Skeletal muscle tissue (tissue), 3 donors: ENCODE measurements at regions not wholly inside any gene's neighbourhood (a gene's known extent, or its start where the extent isn't known, plus 50 kb on each side); places are given as distances from the start of the nearest gene placed in this dataset.

Source experiments
- H3K27ac ChIP-seq: one replicate; pipeline ENCODE4 v1.7.0; 2013; ENCODE audit warnings: mild to moderate bottlenecking, low read depth, low read length, inconsistent platforms
- H3K27me3 ChIP-seq, 3 donors: one replicate each; pipeline ENCODE4 v1.7.0; 2013; ENCODE audit warnings: low read length in 3 of 3; ENCODE audit not compliant: control insufficient read depth in 3 of 3, insufficient read depth in 3 of 3
- H3K36me3 ChIP-seq, 3 donors: one replicate each; pipeline ENCODE4 v1.7.0; 2013; ENCODE audit warnings: low read length in 3 of 3; ENCODE audit not compliant: control insufficient read depth in 3 of 3, insufficient read depth in 3 of 3
- H3K4me1 ChIP-seq, 3 donors: one replicate each; pipeline ENCODE4 v1.7.0; 2013; ENCODE audit warnings: low read length in 3 of 3, mild to moderate bottlenecking in 3 of 3; ENCODE audit not compliant: control insufficient read depth in 3 of 3, insufficient read depth in 3 of 3
- H3K4me3 ChIP-seq, 3 donors: one replicate each; pipeline ENCODE4 v1.7.0; 2013; ENCODE audit warnings: low read length in 3 of 3
- H3K9ac ChIP-seq, 3 donors: one replicate each; pipeline ENCODE4 v1.7.0; 2013; ENCODE audit warnings: low read length in 3 of 3, mild to moderate bottlenecking in 3 of 3, moderate library complexity in 2 of 3, low read depth in 1 of 3
- H3K9me3 ChIP-seq, 3 donors: one replicate each; pipeline ENCODE4 v1.7.0; 2013; ENCODE audit warnings: low read length in 3 of 3; ENCODE audit not compliant: control insufficient read depth in 3 of 3
- donor health status: Osteomylitis.

DNA sequence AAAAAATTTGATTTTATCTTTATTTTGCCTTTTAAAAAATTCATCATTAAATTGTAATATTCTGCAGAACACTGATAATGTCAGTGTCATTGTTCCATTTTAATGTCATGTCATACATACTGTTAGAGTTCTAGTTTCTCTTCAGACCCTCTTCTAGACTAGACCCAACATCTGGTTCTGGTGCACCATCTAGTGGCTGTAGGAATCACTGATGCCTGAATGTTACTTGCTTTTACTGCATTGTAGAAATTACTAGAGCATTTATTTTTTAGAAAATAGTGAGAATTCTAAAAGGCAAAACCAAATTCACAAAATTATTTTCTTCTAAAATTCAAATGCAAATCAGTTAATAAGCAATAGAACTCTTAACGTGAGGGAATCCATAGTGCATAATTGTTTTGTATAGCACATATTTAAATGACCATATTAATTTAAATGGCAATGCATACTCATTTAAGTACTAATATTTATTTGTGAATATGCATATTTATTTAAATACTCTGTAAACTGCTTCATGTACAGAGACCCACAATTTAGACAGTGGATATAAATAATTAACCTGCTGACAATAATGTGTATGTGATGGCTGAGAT is 425.7 kb downstream of the KLF12 start:
- Histone ChIP-seq H3K36me3 (peaks cover 0 to 4% (median 3%) of the 10 kb centered on the region in 3 donors), H3K4me1 (no peaks in the 10 kb centered on the region), H3K9ac (no peak overlapping the region), H3K27me3 (no peaks in the 10 kb centered on the region), H3K4me3 (no peak overlapping the region), H3K27ac (no peak overlapping the region), H3K9me3 (no peaks in the 10 kb centered on the region)

DNA sequence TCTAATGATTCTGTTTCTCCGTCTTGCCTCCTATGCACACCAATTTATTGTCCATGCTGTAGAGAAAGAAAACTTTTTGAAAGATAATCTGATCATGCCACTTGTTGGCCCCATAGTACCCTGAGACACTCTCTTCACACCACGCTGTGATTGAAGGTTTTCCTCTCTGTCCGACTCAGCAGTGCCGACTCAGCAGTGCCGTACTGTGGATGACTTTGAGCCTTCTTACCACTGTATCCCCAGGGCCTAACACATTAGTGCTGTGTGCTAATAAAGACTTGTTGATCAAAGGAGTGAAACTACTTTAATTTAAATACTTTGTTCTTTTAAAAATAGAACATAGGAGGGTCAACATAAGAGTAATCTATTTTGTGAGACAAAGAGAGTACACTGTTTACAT is 429.6 kb downstream of the KLF12 start:
- Histone ChIP-seq H3K36me3 (no peaks in the 10 kb centered on the region), H3K27me3 (no peaks in the 10 kb centered on the region), H3K9me3 (no peaks in the 10 kb centered on the region), H3K27ac (no peak overlapping the region), H3K4me3 (no peak overlapping the region), H3K4me1 (no peaks in the 10 kb centered on the region), H3K9ac (no peak overlapping the region)

DNA sequence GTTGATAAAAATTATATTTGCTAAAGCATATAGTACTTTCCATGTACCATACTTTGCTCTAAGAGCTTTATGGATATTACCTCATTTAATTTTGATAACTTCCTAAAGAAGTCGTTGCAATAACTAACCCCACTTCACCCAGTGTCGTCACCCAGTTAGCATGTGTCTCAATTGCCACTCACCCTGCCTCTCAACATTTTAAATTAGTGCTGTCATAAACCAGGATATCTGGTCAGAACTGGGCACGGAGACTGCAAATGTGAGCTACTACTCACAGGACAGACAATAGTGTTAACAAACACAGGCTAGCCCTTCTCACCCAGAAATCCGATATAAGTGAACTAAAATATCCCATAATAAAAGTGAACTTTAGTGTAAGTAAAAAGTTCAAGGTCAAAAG is 430.6 kb downstream of the KLF12 start:
- no peaks in the 10 kb centered on the region for H3K27me3 ChIP-seq
- H3K27ac ChIP-seq: no peak overlapping the region
- no peak overlapping the region for H3K4me3 ChIP-seq
- no peak overlapping the region for H3K9ac ChIP-seq
- no peaks in the 10 kb centered on the region for H3K4me1 ChIP-seq
- H3K9me3 ChIP-seq: no peaks in the 10 kb centered on the region
- H3K36me3 ChIP-seq: no peaks in the 10 kb centered on the region

DNA sequence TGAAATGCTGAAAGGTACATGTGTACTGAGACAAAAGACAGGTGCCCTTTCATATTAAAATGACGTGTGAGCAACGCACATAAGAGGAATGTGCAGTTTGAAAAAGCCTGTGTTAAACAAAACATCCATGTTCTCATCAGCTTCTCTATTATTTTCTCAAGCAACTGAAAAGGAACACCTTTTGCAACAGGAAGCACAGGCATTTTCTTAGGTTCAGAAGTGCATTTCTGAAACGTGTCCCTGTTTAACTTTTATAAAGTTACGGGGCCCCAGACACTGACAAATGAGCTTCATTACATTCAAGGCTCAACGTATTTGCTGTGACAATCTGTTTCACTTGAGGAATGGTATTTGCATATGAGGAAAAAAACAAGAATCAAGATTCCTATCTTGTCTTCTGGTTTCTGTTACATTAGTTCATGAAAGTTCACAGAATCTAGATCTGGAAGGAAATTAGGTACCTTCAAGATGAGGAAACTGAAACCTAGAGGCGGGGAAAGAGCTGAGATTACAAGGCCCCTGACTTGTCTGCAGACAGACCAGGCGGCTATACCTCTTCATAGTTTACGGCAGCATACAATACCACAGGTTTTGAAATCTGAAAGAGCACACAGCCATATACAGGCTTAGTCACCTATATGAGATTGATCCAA is 431.7 kb downstream of the KLF12 start:
- Histone ChIP-seq H3K9me3 (no peaks in the 10 kb centered on the region), H3K4me3 (no peak overlapping the region), H3K27ac (no peak overlapping the region), H3K9ac (no peak overlapping the region), H3K4me1 (no peaks in the 10 kb centered on the region), H3K27me3 (no peaks in the 10 kb centered on the region), H3K36me3 (no peaks in the 10 kb centered on the region)

DNA sequence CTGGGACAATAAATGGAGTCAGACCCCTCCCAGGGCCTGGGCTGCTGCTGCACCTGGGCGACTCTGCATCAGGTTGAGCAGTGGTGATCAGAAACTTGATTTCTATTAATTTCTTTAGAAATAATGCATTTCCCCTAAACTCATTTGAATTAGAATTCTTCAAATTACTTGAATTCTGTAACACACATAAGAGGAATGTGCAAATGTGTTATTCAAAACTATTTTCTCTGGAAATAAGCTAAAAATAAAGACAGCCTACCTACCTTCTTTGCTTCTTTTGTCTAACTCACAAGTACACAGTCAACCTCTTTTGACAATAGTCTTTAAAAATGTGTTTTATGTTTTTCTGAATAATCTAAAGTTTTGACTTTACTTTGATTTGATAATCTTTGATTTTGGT is 433.0 kb downstream of the KLF12 start:
- Histone ChIP-seq H3K4me1 (no peaks in the 10 kb centered on the region), H3K36me3 (no peaks in the 10 kb centered on the region), H3K27ac (no peak overlapping the region), H3K9ac (no peak overlapping the region), H3K27me3 (no peaks in the 10 kb centered on the region), H3K9me3 (no peaks in the 10 kb centered on the region), H3K4me3 (no peak overlapping the region)

DNA sequence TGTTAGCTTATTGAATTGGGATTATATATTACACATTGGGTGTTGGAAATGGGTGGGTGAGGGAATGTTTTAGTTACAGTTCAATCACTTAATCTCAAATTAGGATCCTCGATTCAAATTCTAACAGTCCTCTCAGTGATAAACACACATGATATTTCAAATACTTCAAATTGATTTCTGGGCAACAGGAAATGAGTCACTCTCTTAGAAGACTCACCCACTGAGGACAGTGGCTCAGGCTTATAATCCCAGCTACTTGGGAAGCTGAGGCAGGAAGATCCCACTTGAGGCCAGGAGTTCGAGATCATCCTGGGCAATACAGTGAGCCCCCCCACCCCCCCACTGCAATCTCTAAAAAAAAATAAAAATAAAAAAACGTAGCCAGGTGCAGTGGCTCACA is 435.3 kb downstream of the KLF12 start:
- no peaks in the 10 kb centered on the region for H3K9me3 ChIP-seq
- H3K27ac ChIP-seq: no peak overlapping the region
- no peaks in the 10 kb centered on the region for H3K27me3 ChIP-seq
- H3K4me1 ChIP-seq: no peaks in the 10 kb centered on the region
- no peak overlapping the region for H3K4me3 ChIP-seq
- H3K36me3 ChIP-seq: peaks cover 9 to 11% (median 11%) of the 10 kb centered on the region in 3 donors
- no peak overlapping the region for H3K9ac ChIP-seq

DNA sequence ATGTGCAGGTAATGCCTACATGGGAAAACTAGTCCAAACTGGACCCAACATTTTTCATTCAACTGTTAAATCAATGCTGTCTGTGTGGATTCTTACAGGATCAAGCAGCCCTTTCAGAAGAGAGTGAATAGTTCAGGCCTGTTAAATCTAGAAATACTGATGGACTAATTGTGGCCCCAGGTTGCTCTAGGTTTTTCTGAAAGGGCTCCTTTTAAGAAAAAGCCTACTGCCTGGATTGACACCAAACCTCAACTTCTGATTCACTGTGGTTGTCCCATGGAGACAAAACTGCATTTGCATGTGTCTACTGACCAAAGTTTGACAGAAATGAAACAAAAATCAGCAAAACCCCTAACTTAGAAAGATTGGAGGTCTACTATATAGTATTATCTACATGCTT is 437.0 kb downstream of the KLF12 start:
- no peaks in the 10 kb centered on the region for H3K4me1 ChIP-seq
- no peaks in the 10 kb centered on the region for H3K27me3 ChIP-seq
- H3K9me3 ChIP-seq: no peaks in the 10 kb centered on the region
- no peak overlapping the region for H3K9ac ChIP-seq
- peaks cover 9 to 11% (median 11%) of the 10 kb centered on the region in 3 donors for H3K36me3 ChIP-seq
- H3K4me3 ChIP-seq: no peak overlapping the region
- H3K27ac ChIP-seq: no peak overlapping the region

DNA sequence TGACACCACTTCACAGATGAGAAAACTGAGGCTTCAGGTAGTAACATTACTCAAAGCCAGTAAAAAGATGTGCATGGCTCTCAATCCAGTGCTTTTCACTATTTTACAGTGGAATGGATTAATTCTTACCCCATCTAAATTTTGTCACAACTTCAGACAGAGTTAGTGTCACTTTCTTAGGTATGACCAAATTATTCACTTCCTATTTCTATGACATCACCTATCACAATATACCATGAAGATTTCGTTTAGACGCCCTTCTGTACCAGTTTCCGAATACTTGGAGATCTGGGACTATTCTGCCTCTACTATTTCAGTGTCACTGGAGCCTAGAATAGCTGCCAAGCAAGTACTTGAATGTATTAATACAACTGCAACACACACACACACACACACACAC is 437.5 kb downstream of the KLF12 start:
- H3K27ac ChIP-seq: no peak overlapping the region
- H3K36me3 ChIP-seq: peaks cover 9 to 11% (median 11%) of the 10 kb centered on the region in 3 donors
- H3K9ac ChIP-seq: no peak overlapping the region
- no peaks in the 10 kb centered on the region for H3K4me1 ChIP-seq
- no peaks in the 10 kb centered on the region for H3K9me3 ChIP-seq
- no peak overlapping the region for H3K4me3 ChIP-seq
- no peaks in the 10 kb centered on the region for H3K27me3 ChIP-seq

DNA sequence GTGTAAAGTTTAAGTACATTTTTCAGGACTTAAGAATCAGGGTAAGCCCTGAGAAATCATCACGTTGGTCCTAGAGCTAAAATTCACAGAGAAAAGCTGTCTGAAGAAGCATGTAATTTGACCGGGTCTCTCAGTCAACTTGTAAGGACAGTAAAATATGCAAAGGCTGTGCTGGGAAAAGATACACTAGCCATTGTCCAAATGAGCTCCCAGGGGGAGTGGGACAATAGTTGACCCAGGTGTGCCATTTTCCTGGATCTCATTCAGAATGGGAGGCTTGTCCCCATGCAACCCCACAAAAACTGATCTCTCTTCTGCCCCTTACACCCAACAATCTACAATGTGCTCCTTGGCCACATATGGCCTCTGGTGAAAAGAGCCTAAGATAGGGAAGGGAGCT is 437.9 kb downstream of the KLF12 start:
- H3K36me3 ChIP-seq: peaks cover 9 to 11% (median 11%) of the 10 kb centered on the region in 3 donors
- H3K9ac ChIP-seq: no peak overlapping the region
- H3K27ac ChIP-seq: no peak overlapping the region
- no peaks in the 10 kb centered on the region for H3K4me1 ChIP-seq
- H3K4me3 ChIP-seq: no peak overlapping the region
- H3K27me3 ChIP-seq: no peaks in the 10 kb centered on the region
- no peaks in the 10 kb centered on the region for H3K9me3 ChIP-seq

DNA sequence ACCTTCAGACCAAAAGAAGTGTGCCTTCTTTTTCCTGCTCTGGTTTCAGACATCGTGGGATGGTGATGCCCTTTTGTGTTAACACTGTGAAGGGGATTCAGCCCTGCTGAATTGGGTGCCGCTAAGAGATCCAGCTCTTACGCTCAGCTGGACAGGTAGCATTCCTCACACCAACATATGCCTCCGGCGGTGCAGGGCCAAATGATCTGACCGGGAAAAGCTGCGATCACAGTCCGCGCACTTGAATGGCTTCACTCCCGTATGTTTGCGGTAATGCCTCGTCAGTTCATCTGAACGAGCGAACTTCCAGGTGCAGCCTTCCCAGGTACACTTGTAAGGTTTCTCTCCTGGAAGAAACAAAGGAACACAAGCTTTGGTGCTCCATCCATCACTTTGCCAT is 438.9 kb downstream of the KLF12 start:
- no peak overlapping the region for H3K9ac ChIP-seq
- H3K27ac ChIP-seq: no peak overlapping the region
- H3K36me3 ChIP-seq: peaks cover 9 to 11% (median 11%) of the 10 kb centered on the region in 3 donors
- no peak overlapping the region for H3K4me3 ChIP-seq
- no peaks in the 10 kb centered on the region for H3K9me3 ChIP-seq
- no peaks in the 10 kb centered on the region for H3K27me3 ChIP-seq
- H3K4me1 ChIP-seq: no peaks in the 10 kb centered on the region
